ENCODE measurements at regions not wholly inside any gene's neighbourhood (a gene's known extent, or its start where the extent isn't known, plus 50 kb on each side); places are given as distances from the start of the nearest gene placed in this dataset.

DNA sequence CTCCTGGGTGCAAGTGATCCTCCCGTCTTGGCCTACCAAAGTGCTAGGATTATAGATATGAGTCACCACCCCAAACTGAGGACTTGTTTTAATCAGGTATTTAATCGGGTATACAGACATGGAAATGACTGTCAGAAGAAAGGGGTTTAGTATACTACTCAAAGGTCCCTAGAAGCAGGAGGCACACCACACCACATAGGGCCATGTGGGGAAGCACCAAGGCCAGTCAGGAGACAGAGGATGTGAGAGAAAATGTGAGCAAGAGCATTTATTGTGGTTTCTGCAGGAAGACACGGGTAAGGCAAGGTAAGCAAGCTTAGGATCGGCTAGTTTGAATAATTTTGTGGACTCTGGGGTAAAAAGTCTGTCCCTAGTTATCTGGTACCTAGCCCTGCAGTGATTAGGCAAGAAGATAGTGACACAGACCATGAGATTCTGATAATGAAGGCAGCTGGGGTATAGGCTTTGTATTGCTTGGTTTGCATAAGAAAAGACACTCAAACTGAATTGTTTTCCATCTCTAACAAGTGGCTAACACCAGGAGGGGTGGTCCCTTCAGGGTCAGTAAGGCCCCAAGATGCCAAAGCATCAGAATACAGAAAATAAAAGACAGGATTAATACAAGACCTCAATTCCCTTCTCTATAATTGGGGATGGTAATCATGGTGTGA, 408.8 kb upstream of the F9 start:
- Histone ChIP-seq H3K56ac (replicated peaks; ENCODE audit: insufficient read length, low read depth, low read length) (no peak overlapping the region), H3K4me1 (replicated peaks in 1 of 4; ENCODE audit: control insufficient read depth in 3 of 4, insufficient read depth in 4 of 4, low read length in 3 of 4) (no peaks in the 10 kb centered on the region), H2BK20ac (ENCODE audit: low read length) (no peak overlapping the region), H3K14ac (ENCODE audit: insufficient read length) (no peak overlapping the region), H3K18ac (ENCODE audit: extremely low read depth, low read length) (no peak overlapping the region), H4K20me1 (replicated peaks in 1 of 2; ENCODE audit: control insufficient read depth in 1 of 2, insufficient read depth in 2 of 2, low read length in 2 of 2) (no peaks in the 10 kb centered on the region), H3K79me1 (ENCODE audit: low read depth, low read length) (no peaks in the 10 kb centered on the region), H3K4ac (replicated peaks; ENCODE audit: insufficient read length, low read depth, low read length) (no peak overlapping the region), H3K4me2 (ENCODE audit: insufficient read depth in 1 of 2, low read depth in 2 of 2, low read length in 2 of 2) (no peak overlapping the region), H3K23ac (ENCODE audit: insufficient read length) (no peak overlapping the region), H3K27ac (ENCODE audit: low read depth, low read length) (no peak overlapping the region), H2BK120ac (replicated peaks; ENCODE audit: low read depth, low read length) (no peak overlapping the region), H3K23me2 (ENCODE audit: low read depth, low read length) (no peaks in the 10 kb centered on the region), H3K9me3 (ENCODE audit: insufficient read depth in 2 of 2, low read depth in 1 of 2, low read length in 1 of 2) (no peaks in the 10 kb centered on the region), H2AK5ac (ENCODE audit: low read depth, low read length) (no peak overlapping the region), H4K91ac (replicated peaks; ENCODE audit: insufficient read length, low read length) (no peak overlapping the region), H4K5ac (ENCODE audit: insufficient read length, low read depth, low read length) (no peak overlapping the region), H3K9ac (replicated peaks in 1 of 4; ENCODE audit: extremely low read depth in 1 of 4, low read depth in 3 of 4, low read length in 3 of 4) (no peak overlapping the region), H2BK5ac (ENCODE audit: low read depth, low read length) (no peak overlapping the region), H2BK12ac (ENCODE audit: low read depth, low read length) (no peak overlapping the region), H4K8ac (ENCODE audit: extremely low read depth, insufficient read depth, low read length) (no peak overlapping the region), H3K36me3 (ENCODE audit: control insufficient read depth in 2 of 4, insufficient read depth in 4 of 4, low read length in 3 of 4) (no peaks in the 10 kb centered on the region), H3K27me3 (replicated peaks in 1 of 4; ENCODE audit: control insufficient read depth in 3 of 4, extremely low read depth in 1 of 4, insufficient read depth in 3 of 4, low read length in 3 of 4) (no peaks in the 10 kb centered on the region), H2AFZ (ENCODE audit: low read length) (no peak overlapping the region), H3K79me2 (ENCODE audit: control insufficient read depth in 1 of 2, insufficient read depth in 2 of 2, low read length in 2 of 2) (no peaks in the 10 kb centered on the region), H2BK15ac (ENCODE audit: low read length) (no peak overlapping the region), H3K4me3 (ENCODE audit: extremely low read depth in 1 of 4, insufficient read depth in 2 of 4, low read depth in 3 of 4, low read length in 4 of 4) (no peak overlapping the region)
- 75% methylated on average over 4 of the region's 4 CpGs; no CpG with 5 or more reads in 1 of the 2 experiments for WGBS, 2 experiments (ENCODE audit: extremely low coverage in 1 of 2, insufficient coverage in 1 of 2, insufficient read length in 1 of 2, insufficient replicate concordance in 2 of 2, low coverage in 1 of 2, low lambda C conversion rate in 2 of 2, missing lambda C conversion rate in 1 of 2)
- ChIA-PET CTCF (ENCODE audit: partially characterized antibody) (no interaction called here), POLR2A (ENCODE audit: partially characterized antibody) (no interaction called here)
- FAIRE-seq, result peak; percentile 90
- no peak for DNase-seq (ENCODE audit: low read depth in 1 of 2, low spot score in 2 of 2)
